HG03460 (cell line): ENCODE measurements at regions not wholly inside any gene's neighbourhood (a gene's known extent, or its start where the extent isn't known, plus 50 kb on each side); places are given as distances from the start of the nearest gene placed in this dataset.
"Not testable (repeated sequence)": the region's sequence is repeated elsewhere in the genome, so short reads cannot be mapped to it uniquely, and the experiment has no call there.

Experiments used
- ATAC-seq: cut with Tn5 transposase; IDR thresholded peaks from one replicate; pipeline ENCODE4 v1.9.1; 2021; ENCODE audit not compliant: unreplicated experiment

- no peak for ATAC-seq
These were observed 51.1 kb upstream of the ROPN1 start for GRCh38 chr3:124043023-124043422.

- ATAC-seq = no peak
These were observed 53.0 kb upstream of the ROPN1 start for GRCh38 chr3:124044956-124045355.

- ATAC-seq = no peak
These were observed 57.3 kb upstream of the ROPN1 start for GRCh38 chr3:124048967-124049798.

GRCh38 chr3:124051636-124052035, 59.7 kb upstream of the ROPN1 start:
- no peak for ATAC-seq

- no peak for ATAC-seq
These were observed 61.9 kb upstream of the ROPN1 start for GRCh38 chr3:124053871-124054270.

- no peak for ATAC-seq
These were observed 64.9 kb upstream of the ROPN1 start for GRCh38 chr3:124056846-124057245.

GRCh38 chr3:124057420-124057819, 65.5 kb upstream of the ROPN1 start:
- no peak for ATAC-seq

- no peak for ATAC-seq
These were observed 67.7 kb upstream of the ROPN1 start for GRCh38 chr3:124059580-124059979.

- ATAC-seq = no peak
These were observed 71.4 kb upstream of the ROPN1 start for GRCh38 chr3:124063197-124063909.

- ATAC-seq = no peak
These were observed 72.1 kb upstream of the ROPN1 start for GRCh38 chr3:124064050-124064449.

GRCh38 chr3:124066543-124066942, 74.6 kb upstream of the ROPN1 start:
- ATAC-seq = not testable (repeated sequence)

- not testable (repeated sequence) for ATAC-seq
These were observed 77.8 kb upstream of the ROPN1 start for GRCh38 chr3:124069706-124070105.

GRCh38 chr3:124075090-124075489, 83.2 kb upstream of the ROPN1 start:
- not testable (repeated sequence) for ATAC-seq

GRCh38 chr3:124075753-124076152, 83.8 kb upstream of the ROPN1 start:
- no peak for ATAC-seq

- ATAC-seq = no peak
These were observed 84.3 kb upstream of the ROPN1 start for GRCh38 chr3:124076235-124076634.

GRCh38 chr3:124078953-124079911, 87.3 kb upstream of the ROPN1 start:
- no peak for ATAC-seq

GRCh38 chr3:124079912-124080276, 88.0 kb upstream of the ROPN1 start:
- ATAC-seq = no peak

- ATAC-seq = no peak
These were observed 90.4 kb upstream of the ROPN1 start for GRCh38 chr3:124082343-124082742.

GRCh38 chr3:124084022-124084881, 92.3 kb upstream of the ROPN1 start:
- ATAC-seq = no peak

- no peak for ATAC-seq
These were observed 96.9 kb upstream of the ROPN1 start for GRCh38 chr3:124088801-124089200.
